IPS-15b (cell line): ENCODE measurements at regions not wholly inside any gene's neighbourhood (a gene's known extent, or its start where the extent isn't known, plus 50 kb on each side); places are given as distances from the start of the nearest gene placed in this dataset.

Experiments
- H3K27me3 ChIP-seq: one replicate; pipeline ENCODE4 v1.6.1; 2013; ENCODE audit warnings: low read length; ENCODE audit not compliant: control insufficient read depth, insufficient read depth
- H3K36me3 ChIP-seq: one replicate; pipeline ENCODE4 v1.6.1; 2013; ENCODE audit warnings: low read length; ENCODE audit not compliant: control insufficient read depth, insufficient read depth
- H3K4me1 ChIP-seq: one replicate; pipeline ENCODE4 v1.6.1; 2013; ENCODE audit warnings: mild to moderate bottlenecking, low read length; ENCODE audit not compliant: control insufficient read depth, insufficient read depth
- H3K4me3 ChIP-seq: one replicate; pipeline ENCODE4 v1.5.1; 2013; ENCODE audit warnings: low read depth, low read length
- H3K9ac ChIP-seq: one replicate; pipeline ENCODE4 v1.6.1; 2013; ENCODE audit warnings: low read depth, mild to moderate bottlenecking, low read length
- H3K9me3 ChIP-seq: one replicate; pipeline ENCODE4 v1.6.1; 2013; ENCODE audit warnings: mild to moderate bottlenecking, low read length; ENCODE audit not compliant: control insufficient read depth, insufficient read depth

- H3K27me3 ChIP-seq: no peaks in the 10 kb centered on the region
- no peak overlapping the region for H3K9ac ChIP-seq
- no peaks in the 10 kb centered on the region for H3K4me1 ChIP-seq
- no peak overlapping the region for H3K4me3 ChIP-seq
- H3K36me3 ChIP-seq: no peaks in the 10 kb centered on the region
- no peaks in the 10 kb centered on the region for H3K9me3 ChIP-seq
These were observed 431.2 kb upstream of the RGMA start for GRCh38 chr15:93520206-93520605.

GRCh38 chr15:93519599-93519998 is 430.6 kb upstream of the RGMA start:
- Histone ChIP-seq H3K9ac (no peak overlapping the region), H3K4me1 (no peaks in the 10 kb centered on the region), H3K36me3 (no peaks in the 10 kb centered on the region), H3K9me3 (no peaks in the 10 kb centered on the region), H3K27me3 (no peaks in the 10 kb centered on the region), H3K4me3 (no peak overlapping the region)

GRCh38 chr15:93517176-93517575 is 428.2 kb upstream of the RGMA start:
- no peaks in the 10 kb centered on the region for H3K27me3 ChIP-seq
- H3K9ac ChIP-seq: no peak overlapping the region
- no peaks in the 10 kb centered on the region for H3K4me1 ChIP-seq
- H3K9me3 ChIP-seq: no peaks in the 10 kb centered on the region
- H3K36me3 ChIP-seq: no peaks in the 10 kb centered on the region
- no peak overlapping the region for H3K4me3 ChIP-seq

- no peaks in the 10 kb centered on the region for H3K9me3 ChIP-seq
- no peaks in the 10 kb centered on the region for H3K36me3 ChIP-seq
- H3K9ac ChIP-seq: no peak overlapping the region
- H3K27me3 ChIP-seq: no peaks in the 10 kb centered on the region
- no peak overlapping the region for H3K4me3 ChIP-seq
- H3K4me1 ChIP-seq: no peaks in the 10 kb centered on the region
These were observed 426.4 kb upstream of the RGMA start for GRCh38 chr15:93515256-93516051.

GRCh38 chr15:93506646-93507045 is 417.6 kb upstream of the RGMA start:
- no peak overlapping the region for H3K4me3 ChIP-seq
- no peaks in the 10 kb centered on the region for H3K9me3 ChIP-seq
- H3K9ac ChIP-seq: no peak overlapping the region
- no peaks in the 10 kb centered on the region for H3K27me3 ChIP-seq
- no peaks in the 10 kb centered on the region for H3K36me3 ChIP-seq
- H3K4me1 ChIP-seq: no peaks in the 10 kb centered on the region

DNA sequence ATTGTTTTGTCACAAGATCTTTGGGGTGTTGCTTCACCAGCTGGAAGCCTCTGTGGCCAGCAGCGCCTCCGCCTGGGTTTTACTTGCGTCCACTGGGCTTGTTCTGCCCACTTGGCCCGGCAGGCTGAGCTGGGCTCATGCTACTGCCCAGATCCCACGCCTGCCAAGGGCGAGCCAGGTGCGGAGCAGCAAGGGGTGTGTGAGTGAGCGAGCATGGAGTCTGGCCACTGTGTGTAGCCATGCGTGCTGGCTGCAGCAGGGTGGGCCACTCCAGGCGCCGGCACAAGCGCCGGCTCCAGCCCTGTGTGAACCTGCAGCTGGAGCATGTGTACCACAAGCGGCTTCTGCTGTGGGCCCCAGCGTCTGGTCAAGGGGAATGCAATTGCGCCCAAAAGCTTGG is 416.5 kb upstream of the RGMA start:
- no peaks in the 10 kb centered on the region for H3K27me3 ChIP-seq
- no peaks in the 10 kb centered on the region for H3K9me3 ChIP-seq
- H3K9ac ChIP-seq: no peak overlapping the region
- no peaks in the 10 kb centered on the region for H3K4me1 ChIP-seq
- H3K4me3 ChIP-seq: no peak overlapping the region
- no peaks in the 10 kb centered on the region for H3K36me3 ChIP-seq

DNA sequence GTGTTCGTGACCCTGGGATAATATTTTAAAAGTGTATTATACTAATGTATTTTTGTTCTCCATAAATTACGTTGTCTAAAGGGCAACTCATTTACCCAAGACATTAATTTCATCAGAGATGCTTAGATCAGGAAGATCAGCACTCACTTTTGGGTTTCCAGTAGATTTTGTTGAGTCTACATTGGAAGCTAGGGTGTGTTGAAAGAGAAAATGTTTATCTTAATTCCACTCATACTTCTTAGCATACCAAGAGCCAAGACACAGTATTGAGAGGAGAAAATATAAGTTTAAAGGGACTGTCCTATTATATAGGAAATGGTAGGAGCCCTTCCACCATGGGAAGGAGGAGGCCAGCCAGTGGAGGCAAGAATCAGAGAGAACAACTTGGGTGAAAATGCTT is 412.9 kb upstream of the RGMA start:
- Histone ChIP-seq H3K4me1 (no peaks in the 10 kb centered on the region), H3K27me3 (no peaks in the 10 kb centered on the region), H3K9me3 (no peaks in the 10 kb centered on the region), H3K4me3 (no peak overlapping the region), H3K9ac (no peak overlapping the region), H3K36me3 (no peaks in the 10 kb centered on the region)

DNA sequence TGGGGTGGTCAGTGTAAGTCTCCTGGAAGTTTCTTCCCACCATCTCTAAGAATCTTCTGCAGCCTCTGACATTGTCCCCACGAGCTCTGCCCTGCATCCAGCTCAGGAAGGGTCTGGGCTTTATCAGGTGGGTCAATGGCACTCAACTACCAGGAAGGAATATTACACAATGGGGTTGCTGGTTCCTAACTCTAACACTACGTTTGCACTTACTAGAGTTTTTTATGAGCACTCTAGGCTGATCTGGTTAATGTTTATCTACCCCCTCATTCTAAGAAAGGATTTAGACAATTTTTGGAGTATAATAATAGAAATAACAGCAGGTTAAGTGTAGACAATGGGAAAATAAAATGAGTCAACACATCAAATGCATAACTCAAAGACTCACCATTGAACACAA is 411.1 kb upstream of the RGMA start:
- no peak overlapping the region for H3K4me3 ChIP-seq
- H3K9ac ChIP-seq: no peak overlapping the region
- H3K36me3 ChIP-seq: no peaks in the 10 kb centered on the region
- no peaks in the 10 kb centered on the region for H3K27me3 ChIP-seq
- no peaks in the 10 kb centered on the region for H3K9me3 ChIP-seq
- peaks cover 3% of the 10 kb centered on the region for H3K4me1 ChIP-seq

DNA sequence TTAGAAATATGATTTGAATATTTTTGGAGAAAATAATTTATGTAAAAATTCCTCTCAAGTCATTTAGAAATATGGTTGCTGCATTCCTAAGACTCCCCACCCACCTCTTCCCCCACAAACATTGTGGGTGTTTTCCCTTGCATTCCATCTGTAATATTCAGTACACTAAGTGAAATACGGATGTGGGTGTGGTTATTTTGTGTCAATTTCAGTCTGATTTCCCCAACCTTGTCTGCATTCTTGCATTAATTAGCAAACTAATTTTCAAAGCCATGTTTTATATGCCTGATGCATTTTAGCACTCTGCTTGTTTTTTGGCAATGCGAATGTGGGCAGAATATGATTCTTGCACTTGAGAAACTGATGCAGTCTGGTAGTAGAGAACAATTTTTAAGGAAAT is 408.3 kb upstream of the RGMA start:
- peaks cover 3% of the 10 kb centered on the region for H3K4me1 ChIP-seq
- H3K36me3 ChIP-seq: no peaks in the 10 kb centered on the region
- H3K27me3 ChIP-seq: no peaks in the 10 kb centered on the region
- H3K9ac ChIP-seq: no peak overlapping the region
- no peak overlapping the region for H3K4me3 ChIP-seq
- H3K9me3 ChIP-seq: no peaks in the 10 kb centered on the region

DNA sequence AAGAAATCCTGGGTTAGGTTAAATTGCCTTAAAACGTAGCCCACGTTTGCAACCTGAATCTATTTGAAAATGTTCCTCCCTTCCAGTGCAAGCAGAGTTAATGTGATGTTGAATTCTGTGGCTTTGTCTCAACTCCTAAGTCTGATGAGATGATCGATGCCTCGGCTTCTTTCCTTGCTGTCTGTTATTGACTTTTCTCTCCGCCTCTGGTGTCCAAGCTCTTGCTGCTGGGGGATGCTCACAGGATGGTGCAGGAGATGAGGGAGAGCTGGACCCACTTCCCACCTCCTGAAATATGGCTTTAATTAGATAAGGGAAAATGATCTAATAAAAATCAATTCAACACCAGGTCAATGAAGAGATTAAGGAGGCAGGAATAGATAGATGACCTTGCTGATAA is 407.9 kb upstream of the RGMA start:
- no peaks in the 10 kb centered on the region for H3K36me3 ChIP-seq
- no peak overlapping the region for H3K4me3 ChIP-seq
- H3K9me3 ChIP-seq: no peaks in the 10 kb centered on the region
- H3K27me3 ChIP-seq: no peaks in the 10 kb centered on the region
- peaks cover 3% of the 10 kb centered on the region for H3K4me1 ChIP-seq
- no peak overlapping the region for H3K9ac ChIP-seq

GRCh38 chr15:93495799-93496637 is 407.0 kb upstream of the RGMA start:
- Histone ChIP-seq H3K4me3 (no peak overlapping the region), H3K4me1 (peaks cover 3% of the 10 kb centered on the region), H3K9ac (no peak overlapping the region), H3K9me3 (no peaks in the 10 kb centered on the region), H3K27me3 (no peaks in the 10 kb centered on the region), H3K36me3 (no peaks in the 10 kb centered on the region)

DNA sequence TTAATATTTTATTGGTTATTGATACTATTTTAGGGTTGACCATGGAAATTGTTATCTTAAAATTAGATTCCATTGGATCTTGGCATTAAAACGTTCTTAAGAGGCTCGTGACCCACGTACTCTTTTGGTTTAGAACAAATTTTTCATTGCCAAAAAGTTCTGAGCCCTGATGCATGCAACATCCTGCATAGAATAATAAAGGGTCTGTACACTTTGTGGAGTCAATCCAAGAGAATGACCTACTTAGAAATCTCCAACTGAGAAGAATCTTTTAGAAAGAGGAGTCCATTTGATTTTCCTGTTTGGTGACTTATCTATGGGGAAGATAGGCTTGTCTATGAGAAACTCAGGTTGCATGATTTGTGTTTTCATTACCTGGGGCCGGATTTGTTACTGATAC is 404.2 kb upstream of the RGMA start:
- H3K4me1 ChIP-seq: peaks cover 3% of the 10 kb centered on the region
- no peaks in the 10 kb centered on the region for H3K27me3 ChIP-seq
- no peaks in the 10 kb centered on the region for H3K9me3 ChIP-seq
- H3K36me3 ChIP-seq: no peaks in the 10 kb centered on the region
- no peak overlapping the region for H3K9ac ChIP-seq
- no peak overlapping the region for H3K4me3 ChIP-seq
